Cerebellar cortex (tissue), 1 donor: ENCODE measurements at regions not wholly inside any gene's neighbourhood (a gene's known extent, or its start where the extent isn't known, plus 50 kb on each side); places are given as distances from the start of the nearest gene placed in this dataset.
"Not testable (repeated sequence)": the region's sequence is repeated elsewhere in the genome, so short reads cannot be mapped to it uniquely, and the experiment has no call there.

Experiments used
- DNase-seq: peaks from one replicate; pipeline ENCODE4 v3.0.0-alpha.2; 2015; ENCODE audit warnings: low spot score

DNA sequence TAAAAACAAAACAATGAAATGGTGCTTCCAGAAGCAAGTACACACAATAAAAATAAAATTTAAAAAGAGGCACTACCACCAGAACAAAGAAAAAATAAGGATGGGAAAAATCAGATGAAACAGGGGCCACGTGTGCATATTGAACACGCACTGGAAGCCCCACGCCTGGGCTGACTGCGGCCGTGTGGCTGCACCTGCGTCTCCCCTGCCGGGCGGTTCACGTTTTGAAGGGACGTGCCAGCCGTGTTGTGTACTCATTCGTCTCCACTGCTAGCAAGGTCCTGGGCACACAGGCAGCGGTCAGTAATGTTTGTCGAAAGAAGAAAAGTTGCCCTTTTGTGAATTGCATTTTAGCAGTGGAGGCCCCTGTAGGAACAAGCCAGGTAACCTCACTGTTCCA is 255.9 kb upstream of the RNF32 start:
- DNase-seq: no peak

- no peak for DNase-seq
These were observed 257.0 kb upstream of the RNF32 start for GRCh38 chr7:156383526-156383925.

DNA sequence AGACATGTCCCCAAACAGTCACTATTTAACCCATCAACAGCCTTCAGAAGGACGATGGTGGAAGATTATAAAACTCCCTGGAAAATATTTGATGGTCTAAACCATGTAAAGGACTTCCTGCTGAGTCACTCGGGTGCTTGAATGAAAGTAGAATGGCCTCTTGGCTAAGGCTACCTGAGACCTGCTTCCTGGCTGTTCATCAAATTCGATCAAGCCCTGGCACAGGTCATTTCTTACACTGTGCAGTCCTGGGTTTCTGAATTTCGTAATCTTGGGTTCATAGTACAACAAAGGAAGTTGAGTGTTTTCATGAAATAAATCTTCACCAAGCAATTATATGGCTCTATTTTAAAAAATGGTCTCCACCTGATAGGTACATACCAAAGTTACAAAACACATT is 260.3 kb upstream of the RNF32 start:
- DNase-seq: no peak

- DNase-seq: no peak
These were observed 261.1 kb upstream of the RNF32 start for GRCh38 chr7:156379324-156380070.

- DNase-seq: peak; percentile 28
These were observed 261.8 kb upstream of the RNF32 start for GRCh38 chr7:156378806-156379205.

DNA sequence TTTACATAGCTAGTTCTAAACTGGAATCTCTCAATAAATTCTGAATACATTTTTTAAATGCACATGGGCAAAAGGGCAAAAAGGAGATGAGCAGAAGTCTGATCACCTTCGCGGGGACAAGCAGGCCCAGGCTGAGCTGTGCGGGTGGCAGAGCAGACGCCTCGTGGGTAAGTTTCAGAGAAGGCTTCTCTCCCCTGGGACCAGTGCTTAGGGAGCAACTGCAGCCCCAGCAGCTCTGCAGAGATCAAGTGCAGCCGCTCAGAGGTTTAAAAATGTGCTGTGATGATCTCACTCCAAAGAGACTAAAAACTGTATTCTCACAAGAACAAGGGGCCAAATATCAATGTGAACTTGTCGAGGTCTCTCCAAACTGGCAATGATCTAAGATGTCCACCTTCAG is 264.3 kb upstream of the RNF32 start:
- DNase-seq: no peak

DNA sequence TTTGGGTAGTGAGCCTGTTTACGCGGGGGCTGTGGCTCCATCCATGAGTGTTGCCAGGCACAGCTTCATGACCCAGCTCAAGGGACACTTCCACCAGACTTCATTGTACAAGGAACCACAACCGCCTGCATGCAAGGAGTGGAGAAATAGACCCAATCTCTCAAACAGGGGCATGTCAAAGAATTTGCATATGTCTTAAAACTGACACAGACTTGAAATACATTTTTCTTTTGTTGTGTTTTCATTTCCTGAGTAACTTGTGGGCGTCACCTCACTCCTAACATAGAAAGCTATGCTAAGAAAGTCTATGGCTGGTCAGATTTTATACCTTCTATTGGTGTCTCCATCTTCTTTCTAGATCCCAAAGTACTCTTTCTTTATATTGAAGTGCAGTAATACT is 266.2 kb upstream of the RNF32 start:
- no peak for DNase-seq

GRCh38 chr7:156369929-156370328 is 270.6 kb upstream of the RNF32 start:
- DNase-seq: not testable (repeated sequence)

DNA sequence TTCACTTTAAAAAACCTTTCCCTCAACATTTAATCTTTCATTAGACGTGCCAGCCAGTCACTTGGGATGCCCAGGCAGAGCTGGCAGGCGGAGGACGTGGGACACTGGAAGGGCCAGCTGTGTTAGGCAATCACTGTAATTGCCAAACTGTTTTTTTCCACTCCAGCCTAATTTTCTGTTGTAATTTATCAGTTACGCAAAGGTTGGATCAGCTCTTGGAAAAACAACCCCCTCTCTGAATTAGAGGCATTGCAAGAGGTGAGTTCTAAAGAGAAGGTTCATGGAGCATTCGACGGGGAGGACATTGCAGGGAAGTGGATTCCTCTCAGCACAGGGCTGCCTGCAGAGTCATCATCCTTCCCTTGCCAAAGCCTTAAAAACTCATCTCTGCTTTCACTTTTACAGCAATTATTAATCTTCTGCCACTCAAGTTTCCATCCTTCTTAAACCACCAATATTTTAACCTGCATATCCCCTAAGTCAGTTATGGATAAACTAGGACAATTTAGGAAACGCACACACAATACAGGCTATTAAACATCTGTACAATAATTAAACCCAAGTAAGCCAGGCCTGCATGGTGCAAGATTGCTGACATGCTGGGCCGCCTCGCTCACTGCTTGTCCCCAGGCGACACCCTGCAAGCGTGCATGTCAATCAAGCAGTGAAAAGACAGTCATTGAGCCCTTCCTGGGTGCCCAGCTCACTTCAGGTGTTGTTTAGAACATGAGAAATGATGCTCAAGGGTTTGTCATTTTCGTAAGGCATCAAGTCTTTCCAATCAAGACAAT is 272.3 kb upstream of the RNF32 start:
- no peak for DNase-seq

- no peak for DNase-seq
These were observed 276.8 kb upstream of the RNF32 start for GRCh38 chr7:156363751-156364150.

GRCh38 chr7:156360835-156361234 is 279.7 kb upstream of the RNF32 start:
- DNase-seq: no peak

- no peak for DNase-seq
These were observed 284.0 kb upstream of the RNF32 start for GRCh38 chr7:156356551-156356950.

DNA sequence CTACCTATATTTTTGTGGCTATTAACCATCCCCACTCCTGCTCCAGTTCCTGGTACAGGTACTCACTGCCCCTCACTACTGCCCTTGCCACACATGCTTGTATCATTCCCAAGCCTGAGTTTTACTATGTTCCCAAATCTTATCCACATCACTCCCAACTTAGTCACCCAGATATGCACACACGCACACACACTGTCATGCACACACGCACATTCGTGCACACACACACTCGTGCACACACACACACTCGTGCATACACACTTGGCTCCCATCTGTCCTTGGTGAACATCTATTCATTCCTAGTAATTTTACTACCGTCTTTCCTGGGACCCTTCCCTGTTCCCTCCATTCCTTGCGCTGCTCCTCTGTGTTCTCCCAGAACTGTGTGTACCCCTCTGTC is 287.2 kb upstream of the RNF32 start:
- DNase-seq: no peak

- not testable (repeated sequence) for DNase-seq
These were observed 292.8 kb upstream of the RNF32 start for GRCh38 chr7:156347703-156348248.

GRCh38 chr7:156347132-156347531 is 293.4 kb upstream of the RNF32 start:
- no peak for DNase-seq

GRCh38 chr7:156344595-156344994 is 296.0 kb upstream of the RNF32 start:
- no peak for DNase-seq

DNA sequence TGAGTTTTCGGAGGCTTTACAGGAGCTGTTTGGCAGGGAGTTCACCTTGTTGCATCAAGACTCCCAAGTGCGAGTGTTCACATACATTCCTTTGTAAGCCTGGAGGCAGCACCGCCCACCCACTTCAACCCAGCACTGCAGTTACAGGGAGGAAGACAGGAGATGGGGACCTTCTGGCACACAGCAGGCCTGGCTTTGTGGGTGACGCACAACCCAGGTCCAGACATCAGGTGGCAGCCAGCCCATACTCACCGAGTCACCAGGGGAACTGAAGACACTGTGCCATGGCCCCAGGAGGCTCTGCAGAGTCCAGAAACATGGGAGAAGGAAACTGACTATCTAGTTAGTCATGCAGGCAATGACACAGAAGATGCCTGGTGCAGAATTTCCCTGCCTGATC is 305.9 kb upstream of the RNF32 start:
- no peak for DNase-seq

- DNase-seq: no peak
These were observed 312.7 kb upstream of the RNF32 start for GRCh38 chr7:156327916-156328315.

- DNase-seq: no peak
These were observed 313.1 kb upstream of the RNF32 start for GRCh38 chr7:156327474-156327873.

DNA sequence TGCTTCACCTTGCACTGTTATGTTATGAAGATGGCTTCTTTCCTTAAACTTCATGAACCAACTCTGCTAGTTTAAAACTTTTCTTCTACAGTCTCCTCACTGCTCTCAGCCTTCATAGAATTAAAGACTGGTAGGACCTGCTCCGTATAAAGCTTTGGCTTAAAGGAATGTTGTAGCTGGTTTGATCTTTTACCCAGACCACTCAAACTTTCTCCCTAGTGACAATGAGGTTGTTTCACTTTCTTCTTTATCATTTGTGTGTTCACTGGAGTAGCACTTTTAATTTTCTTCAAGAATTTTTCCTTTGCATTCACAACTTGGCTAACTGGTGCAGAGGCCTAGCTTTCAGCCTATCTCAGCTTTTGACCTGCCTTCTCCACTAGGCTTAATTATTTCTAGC is 316.4 kb upstream of the RNF32 start:
- DNase-seq: no peak

GRCh38 chr7:156321430-156321829 is 319.1 kb upstream of the RNF32 start:
- DNase-seq: not testable (repeated sequence)

GRCh38 chr7:156318926-156319325 is 321.6 kb upstream of the RNF32 start:
- no peak for DNase-seq

GRCh38 chr7:156318426-156318825 is 322.1 kb upstream of the RNF32 start:
- no peak for DNase-seq
